ENCODE measurements at regions not wholly inside any gene's neighbourhood (a gene's known extent, or its start where the extent isn't known, plus 50 kb on each side); places are given as distances from the start of the nearest gene placed in this dataset.
"Not testable (repeated sequence)": the region's sequence is repeated elsewhere in the genome, so short reads cannot be mapped to it uniquely, and the experiment has no call there.

DNA sequence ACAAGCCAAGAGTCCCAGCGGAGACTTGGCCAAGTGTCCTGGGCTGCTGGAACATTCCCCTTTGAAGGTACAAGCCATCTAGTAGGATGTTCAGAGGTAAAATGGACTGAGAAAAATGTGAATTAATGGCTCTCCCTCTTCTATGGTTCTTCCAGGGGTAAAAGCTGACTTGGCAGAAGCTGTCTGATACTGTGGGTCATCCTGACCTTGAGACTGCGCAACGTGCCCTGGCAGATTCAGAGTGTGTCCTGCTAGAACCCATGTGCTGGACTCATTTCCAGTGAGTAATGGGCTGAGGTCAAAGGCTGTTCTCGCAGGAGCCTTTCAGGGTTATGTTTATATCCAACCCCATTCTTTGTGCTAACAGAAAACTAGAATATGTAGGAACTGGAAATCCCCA, 423.0 kb upstream of the CD180 start:
- no peak for DNase-seq

DNA sequence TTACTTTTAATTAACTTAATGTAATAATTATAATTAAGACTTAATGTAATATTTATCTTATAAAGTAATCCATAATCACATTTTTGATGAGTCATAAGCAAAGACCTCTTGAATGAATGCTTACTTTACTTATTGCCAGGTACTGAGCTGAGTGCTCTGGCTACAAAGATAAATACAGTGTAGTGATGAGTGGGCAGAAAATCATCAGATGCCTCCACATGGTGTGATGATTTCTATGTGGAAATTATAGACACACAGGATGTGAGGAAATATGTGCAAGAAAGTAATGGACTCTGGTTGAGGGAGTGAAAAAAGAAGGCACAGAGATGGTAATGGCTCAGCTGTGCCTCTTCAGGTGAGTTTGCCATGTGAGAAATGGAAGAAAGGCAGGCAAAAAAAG, 422.6 kb upstream of the CD180 start:
- DNase-seq: no peak

DNA sequence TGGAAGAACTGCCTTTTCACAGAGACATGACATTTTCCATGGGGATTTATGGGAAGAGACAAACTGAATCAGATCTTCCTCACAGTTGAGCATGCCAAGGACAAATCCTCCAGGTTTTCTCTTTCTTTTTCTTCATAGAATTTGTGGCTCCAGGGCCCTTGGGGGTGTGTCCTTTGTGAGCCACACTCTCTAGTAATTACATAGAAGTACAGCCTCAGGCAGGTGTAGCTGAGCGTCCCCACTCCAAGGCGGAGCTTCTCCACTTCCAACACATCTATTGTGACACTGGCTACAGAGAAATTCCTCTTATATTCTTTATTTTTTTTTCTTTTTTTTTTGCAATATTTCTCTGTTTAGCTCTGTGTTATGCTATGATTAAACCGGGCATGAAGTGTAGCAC, 420.5 kb upstream of the CD180 start:
- no peak for DNase-seq

DNA sequence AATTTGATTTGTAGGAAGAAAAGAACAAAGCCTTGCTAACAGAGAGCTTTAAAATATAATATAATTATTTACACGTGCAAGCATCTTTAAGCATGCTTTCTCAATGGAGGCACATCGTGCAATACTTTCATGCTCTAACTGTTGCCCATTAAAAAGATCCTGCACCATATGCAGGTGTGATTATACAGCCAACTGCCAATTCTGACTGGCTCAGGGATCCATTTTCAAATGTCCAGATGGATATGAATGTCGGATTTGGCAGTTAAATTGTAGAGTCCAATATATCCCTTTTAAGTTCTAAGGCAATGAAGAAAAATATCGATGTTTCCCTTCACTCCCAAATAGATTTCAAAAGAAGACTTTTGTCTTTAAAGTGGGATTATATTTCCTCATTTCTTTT, 416.4 kb upstream of the CD180 start:
- DNase-seq: no peak

DNA sequence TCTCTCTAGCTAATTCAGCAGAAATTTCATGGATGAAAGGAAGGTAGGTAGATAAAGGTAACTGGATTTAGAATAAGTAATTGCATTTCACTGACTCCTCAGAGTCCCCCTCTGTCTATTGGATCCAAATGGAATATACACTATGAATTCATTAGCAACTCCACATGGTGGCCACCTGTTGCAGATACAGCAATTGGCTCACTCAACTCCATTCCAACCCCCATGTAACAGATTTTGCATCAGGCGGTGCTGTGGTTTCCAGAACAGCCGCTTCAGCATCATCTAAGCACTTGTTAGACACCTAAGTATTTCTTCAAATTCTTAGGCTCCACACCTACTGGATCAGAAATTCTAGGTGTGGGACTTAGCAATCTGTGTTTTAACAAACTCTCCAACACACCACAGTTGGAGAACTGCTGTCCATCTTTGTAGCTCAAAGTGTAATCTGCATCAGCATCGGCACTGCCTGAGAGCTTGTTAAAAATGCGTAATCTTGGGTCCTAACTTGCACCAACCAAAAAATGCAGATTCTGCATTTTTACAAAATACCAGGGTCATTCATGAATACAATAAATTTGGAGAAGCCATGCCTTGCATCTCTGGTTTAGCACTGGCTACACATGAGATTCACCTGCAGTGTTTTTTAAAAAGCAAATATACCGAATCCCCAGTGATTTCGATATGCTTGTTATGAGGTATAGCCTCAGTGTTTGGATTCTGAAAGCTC, 413.8 kb upstream of the CD180 start:
- DNase-seq: no peak

DNA sequence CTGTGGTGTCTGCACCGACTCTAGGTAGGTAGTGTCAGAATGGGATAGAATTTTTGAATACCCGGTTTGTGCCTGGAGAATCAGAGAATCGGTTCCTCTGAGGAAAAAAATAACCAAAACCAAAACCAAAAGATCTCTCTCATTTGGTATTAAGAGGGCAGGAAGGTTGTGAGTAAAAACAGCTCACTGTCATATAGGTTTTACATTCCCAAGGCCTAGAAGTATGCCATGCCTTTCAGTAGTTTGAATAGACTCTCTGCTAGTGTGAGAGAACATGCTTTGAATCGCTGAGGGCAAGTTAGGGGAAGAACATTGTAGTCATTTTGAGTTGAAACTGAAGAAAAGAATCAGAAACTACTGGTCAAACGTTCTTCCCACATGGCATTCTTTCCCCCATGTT, 411.4 kb upstream of the CD180 start:
- no peak for DNase-seq

DNA sequence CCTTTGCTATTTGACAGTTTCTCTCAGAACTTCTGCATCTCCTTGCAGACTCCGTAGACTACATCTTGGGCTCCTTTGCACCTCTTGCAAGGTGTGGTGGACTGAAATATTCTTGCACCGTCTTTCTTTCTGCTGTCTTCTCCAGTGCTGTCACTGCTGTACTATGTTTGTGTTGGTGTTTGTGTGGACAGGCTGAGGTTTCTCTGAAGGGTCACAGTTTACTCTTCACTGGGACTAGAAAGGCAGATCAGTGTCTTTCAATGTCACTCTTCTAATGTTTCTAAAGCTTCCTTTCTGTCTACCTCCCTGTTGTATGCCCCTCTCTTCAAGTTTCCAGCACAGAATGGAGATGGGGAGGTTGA, 410.0 kb upstream of the CD180 start:
- no peak for DNase-seq

DNA sequence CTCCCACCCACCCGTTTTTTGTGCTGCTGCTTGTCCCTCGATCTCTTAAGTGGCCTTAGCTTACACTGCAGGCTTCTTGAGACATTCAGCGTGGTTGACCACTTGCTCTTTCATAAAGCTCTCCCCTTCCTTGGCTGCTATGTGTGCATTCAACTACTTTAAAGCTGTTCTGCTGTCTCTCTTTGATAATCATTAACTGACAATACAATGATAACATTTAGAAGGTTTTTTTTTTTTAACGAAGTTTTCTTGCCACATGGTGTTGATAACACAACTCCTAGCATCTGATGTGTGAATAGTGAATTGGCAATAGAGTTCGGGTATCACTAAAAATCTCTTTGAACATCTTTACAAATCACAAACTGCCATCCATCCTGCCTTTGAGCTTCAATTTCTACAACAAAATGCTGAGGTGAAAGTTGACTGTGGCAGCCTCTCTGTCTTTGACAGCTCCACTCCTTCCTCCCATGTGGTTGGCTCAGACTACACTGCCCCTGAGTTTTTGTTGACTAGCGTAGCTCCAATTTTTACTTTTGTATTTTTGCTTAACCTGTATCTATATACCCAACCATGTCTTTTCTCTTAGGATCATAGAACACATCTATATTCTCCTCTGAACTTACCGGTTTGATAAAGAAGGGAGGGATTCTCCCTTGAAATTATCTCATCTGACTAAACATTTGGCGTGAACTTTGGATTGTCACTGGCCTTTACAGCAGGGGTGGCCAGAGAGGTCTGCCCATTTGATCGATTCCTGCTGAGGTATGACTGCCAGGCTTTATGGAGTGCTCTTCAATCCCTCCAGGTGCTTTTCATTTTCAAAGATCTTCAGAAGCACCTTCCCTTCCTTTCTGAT, 409.4 kb upstream of the CD180 start:
- DNase-seq: no peak

DNA sequence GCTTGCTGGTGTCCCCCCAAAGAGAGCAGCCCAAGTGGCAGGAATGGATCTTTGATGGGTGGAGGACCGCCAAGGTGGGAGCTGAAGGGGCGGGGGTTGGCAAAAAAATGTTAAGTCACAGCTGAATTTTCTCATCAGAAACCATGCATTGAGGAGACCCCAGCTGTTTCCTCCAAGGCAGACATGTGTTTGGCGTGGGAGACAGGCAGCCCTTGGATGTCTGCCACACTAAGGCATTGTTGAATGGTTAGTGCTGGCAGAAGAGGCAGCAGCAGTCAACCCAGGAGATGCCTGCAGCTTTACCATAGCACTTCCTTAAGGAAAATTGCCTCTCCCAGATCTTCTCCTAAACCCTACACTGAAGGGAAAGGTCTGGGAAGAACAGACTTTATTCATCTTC, 394.9 kb upstream of the CD180 start:
- DNase-seq: no peak

DNA sequence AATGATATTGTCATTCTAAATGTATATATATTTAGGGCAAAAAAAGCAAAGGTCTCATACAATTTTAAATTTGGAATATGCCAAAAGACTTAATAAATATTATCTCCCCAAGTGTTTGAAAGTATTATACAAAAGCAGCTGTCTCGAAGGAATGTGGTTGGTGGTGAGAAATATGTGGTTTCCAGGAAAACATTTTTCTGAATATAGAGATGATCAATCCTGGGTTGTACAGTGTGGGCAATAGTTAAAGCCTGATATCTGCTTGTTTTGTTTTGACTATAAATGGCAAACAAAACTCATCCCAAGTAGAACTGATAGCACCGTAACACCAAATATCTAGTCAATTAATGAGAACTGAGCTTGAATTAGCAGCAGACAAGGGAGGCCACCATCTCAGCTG, 391.8 kb upstream of the CD180 start:
- DNase-seq: no peak

DNA sequence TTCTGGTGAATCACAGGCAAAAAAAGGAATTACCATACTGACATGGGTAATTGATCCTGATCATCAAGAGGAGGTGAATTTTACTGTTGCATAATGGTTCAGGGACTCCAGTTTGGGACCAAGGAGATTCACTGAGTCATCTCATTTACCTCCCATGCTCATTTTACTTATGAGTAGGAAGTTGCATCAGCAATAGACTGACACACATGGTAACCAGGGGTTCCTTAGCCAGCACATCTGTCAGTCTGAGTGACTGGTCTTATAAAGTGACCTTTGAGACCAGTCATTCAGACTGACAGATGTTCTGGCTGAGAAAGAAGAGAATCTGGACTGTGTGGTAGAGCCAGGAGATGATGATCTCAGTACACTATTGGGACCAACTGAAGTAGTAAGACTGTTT, 384.6 kb upstream of the CD180 start:
- DNase-seq: no peak

DNA sequence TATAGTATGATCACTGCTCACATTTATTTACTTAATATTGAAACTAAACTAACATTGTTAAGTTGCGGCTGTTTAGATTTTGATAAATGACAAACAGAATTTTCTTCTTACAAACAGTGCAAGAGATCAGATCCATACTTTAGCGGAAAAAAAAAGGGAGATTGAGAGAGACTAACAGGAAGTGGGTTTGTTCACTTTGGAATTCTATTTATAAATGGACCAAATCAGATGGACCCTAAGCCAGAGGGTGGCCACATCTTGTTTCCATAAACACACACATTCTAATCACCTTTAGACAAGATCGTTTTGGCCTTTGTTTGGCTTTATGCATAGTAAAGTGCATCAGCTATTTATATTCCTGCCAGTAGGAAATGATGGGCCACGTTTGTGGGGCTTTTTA, 381.4 kb upstream of the CD180 start:
- DNase-seq: no peak

DNA sequence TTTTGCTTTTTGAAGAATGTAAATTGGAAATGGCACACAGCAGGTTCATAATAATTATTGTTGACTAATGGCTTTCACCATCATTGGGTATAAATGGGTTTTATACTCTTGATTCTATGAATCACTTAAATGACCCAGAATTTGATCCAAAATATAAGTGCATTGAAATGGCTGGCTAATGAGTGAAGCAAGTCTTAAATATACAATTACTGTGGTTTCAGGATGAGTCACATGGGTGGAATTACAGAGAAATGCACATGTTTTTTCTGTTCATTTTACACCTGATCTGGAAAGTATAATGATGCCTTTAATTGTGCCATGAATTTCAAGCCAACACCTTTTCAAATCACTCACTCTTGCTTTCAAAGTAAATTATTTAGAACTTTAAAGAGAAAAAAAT, 380.8 kb upstream of the CD180 start:
- DNase-seq: no peak

DNA sequence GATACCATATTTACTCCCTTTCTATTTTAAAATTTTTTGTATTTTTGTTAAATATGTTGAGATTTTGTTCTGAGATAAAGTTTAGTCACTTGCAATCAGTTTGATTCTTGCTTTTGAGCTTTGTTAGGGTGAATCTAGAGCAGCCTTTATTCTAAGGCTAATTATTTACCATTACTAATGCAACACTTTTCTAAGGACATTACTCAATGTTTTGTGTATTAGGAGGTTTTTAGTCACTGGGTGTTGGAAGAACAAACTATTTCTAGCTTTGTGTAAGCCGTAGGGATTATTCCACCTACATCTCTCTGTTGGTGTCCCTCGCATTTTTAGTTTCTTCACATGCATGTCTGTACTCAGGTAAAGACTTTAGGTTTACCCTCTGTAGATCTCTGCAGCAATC, 379.5 kb upstream of the CD180 start:
- no peak for DNase-seq

DNA sequence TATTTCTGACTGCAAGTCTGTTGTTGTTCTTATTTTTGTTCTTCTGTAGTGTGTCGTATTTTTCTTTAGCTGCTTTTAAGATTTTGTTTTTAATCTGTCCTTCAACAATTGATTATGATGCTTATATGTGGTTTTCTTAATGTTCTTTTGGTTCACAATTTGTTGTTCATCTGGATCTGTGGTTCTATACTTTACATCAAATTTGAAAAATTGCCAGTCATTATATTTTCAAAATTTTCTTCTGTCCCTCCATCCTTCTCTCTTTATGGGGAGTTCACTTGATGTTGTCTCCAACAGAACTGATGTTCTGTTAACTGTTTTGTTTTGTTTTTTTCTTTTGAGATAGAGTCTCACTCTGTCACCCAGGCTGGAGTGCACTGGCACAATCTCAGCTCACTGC, 378.5 kb upstream of the CD180 start:
- DNase-seq: no peak

DNA sequence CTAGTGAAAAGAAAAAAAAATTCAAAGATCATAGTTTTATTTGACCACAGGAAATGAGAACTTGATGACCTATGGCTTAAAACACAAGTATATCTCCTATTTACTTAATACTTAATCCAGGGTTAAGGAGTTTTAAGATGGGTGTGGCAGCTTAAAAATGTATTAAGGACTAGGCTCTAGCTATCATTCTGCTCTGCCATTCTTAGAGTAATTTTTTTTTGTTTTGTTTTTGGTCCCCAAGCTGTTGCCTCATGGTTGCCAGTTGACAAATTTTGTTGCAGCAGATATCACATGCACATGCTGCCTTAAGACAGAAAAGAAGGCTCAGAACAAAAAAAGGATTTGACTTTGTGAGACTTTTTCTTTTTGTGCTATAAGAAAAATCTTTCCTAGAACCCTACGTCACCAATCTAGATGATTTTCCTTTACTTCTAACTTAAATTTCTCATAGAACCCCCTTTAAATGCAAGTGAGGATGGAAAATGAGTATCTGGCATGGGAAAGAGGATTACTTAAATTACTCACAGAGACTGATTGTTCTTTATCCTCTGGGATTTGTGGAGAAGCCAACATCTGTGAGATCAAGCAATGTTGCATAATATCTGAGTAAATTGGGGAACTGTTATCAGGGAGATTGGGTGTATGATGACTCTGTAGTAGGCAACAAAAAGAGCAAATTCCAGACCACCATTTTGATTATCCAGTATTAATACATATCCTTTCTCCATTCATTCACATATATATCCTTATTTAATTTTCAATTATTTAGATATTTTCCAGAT, 364.7 kb upstream of the CD180 start:
- DNase-seq: no peak

DNA sequence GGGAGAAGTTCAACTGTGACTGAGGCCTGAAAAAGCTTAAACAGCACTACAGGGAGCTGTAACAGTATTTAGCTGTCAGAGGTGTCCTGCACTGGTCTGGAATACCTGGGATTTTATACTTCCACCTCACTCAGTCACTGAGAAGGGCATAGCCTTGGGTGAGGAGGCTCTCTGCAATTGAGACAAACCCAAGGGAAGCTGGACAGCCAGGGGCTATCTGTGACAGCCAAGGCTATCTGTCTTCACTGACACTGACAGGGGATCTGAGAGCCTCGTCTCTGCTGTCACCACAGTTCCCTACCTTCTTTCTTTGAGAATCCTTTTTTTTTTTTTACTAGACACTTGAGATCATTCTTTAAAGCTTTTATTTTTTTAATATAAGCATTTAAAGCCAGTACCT, 356.2 kb upstream of the CD180 start:
- DNase-seq: no peak

DNA sequence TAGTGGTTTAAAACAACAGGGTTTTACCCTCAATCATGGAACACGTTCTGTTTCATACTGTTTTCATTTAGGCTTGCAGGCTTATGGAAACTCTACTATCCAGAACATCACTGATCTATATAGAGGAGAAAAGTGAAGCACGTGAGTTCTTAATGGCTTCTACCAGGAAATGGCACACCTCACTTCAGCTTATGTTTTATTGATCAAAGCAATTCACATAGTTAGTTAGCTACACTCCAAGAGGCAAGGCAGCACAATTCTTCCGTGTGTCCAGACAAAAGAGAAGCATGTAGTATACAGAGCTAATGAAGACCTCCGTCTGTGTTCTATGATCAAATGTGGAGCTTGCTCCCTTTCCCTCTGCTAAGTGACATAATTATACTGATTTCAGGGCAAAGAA, 353.3 kb upstream of the CD180 start:
- DNase-seq: no peak

DNA sequence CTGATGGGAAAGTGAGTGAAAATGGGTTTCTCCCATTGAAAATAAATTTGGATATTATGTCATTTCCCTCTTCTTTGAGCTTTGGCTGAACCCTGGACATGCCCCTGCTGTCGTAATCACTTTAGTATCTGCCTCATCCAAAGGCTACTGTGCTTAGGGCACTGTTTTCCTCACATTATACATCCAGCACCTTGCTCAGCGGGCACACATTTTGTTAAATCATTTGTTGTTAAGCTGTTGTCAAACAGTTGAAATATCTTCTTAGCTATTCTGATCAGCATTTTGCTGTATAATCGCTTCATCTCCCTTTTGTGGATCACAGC, 352.7 kb upstream of the CD180 start:
- DNase-seq: no peak

DNA sequence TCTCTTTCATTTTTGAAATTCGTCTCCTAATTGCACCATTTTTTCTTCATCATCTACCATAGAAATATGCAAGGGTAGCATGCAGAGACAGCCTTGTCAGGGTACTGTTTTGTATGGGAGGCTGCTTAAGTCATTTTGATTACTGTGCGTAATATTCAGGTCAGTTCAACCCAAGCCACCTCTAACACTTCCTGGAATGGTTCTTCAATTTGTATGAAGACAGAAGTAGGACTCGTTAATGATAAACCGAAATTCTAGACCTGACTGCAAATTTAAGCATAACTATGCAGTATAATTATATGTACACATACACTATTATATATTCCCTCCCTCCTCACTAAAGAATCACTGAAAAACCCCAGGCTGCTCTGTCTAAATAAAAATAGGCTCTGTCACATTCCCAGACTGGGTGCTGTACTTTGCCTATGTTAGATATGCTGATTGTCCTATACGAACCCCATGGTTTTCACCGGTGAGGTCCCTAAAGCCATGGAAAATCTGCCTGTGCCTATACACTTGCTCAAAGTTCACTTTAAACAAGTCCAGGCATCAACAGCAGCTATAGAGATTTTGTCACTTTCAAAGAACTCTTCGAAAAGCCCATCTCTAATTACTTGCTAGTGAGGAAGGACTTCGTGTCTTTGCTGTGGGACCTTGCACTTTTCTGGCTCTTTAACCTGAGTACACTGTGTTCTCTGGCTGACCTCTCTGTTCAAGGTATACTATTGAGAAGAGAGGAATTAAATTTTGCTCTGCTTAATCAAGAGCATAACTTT, 352.1 kb upstream of the CD180 start:
- DNase-seq: no peak

DNA sequence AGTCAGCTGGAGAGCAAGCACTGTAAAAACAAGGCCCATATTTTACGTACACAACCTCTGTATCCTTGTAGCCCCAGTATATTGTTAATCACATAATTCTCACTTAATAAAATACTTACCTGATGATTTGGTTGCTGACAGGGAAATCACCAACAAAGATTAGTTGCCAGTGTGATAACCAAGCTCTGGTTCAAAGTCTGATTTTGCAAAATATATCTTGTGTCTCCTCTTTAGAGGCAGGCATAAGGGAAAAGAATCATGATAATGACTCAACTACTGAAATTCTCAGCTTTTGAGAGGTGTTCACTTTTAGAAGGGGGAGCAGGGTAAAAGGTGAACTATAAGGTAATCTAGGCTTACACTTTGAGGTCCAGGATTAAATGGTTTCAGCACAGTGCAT, 351.1 kb upstream of the CD180 start:
- no peak for DNase-seq

DNA sequence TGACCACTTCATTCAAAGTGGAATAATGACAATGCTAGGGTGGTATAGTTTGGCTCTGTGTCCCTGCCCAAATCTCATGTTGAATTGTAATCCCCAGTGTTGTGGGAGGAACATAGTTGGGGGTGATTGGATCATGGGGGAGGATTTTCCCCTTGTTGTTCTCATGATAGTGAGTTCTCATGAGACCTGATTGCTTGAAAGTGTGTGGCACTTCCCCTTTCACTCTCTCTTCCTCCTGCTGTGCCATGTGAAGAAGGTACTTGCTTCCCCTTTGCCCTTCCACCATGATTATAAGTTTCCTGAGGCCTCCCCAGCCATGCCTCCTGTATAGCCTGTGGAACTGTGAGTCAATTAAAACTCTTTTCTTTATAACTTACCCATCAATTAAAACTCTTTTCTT, 348.3 kb upstream of the CD180 start:
- DNase-seq: not testable (repeated sequence)

DNA sequence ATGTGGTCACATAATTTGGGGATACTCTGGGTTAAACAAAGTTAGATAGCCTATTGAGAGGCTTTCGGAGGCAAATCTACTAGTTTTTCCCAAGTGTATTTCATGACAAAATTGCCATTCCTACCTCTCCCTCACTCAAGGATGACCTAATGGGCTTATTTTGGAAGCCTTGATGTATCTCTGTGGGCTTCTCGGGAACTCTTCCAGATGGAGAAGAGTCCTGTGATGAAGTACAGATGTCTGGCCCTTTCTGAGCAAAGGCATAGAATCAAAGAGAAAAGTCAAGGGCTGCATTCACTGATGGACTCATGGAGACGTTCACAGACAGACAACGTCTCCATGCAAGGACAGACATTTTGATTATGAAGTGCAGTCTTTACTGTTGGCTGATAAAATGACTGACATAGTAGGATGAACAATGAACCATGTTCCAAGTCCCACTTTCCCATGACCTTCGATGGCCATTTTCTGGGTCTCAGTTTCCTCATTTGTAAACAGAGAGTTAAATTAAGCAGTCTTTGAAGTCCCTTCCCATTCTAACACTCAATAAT, 347.2 kb upstream of the CD180 start:
- DNase-seq: no peak

All from 8988T (cell line).